ENCODE measurements at regions not wholly inside any gene's neighbourhood (a gene's known extent, or its start where the extent isn't known, plus 50 kb on each side); places are given as distances from the start of the nearest gene placed in this dataset.

GRCh38 chr5:57540823-57541222, 58.2 kb upstream of the ACTBL2 start:
- no peak for DNase-seq (ENCODE audit: low read depth)
- Histone ChIP-seq H3K27me3 (ENCODE audit: control insufficient read depth, insufficient read depth, low read length) (no peaks in the 10 kb centered on the region), H3K4me3 (ENCODE audit: low read depth, low read length) (no peak overlapping the region), H3K36me3 (ENCODE audit: control insufficient read depth, insufficient read depth, low read length) (no peaks in the 10 kb centered on the region)
- FAIRE-seq: no peak
- no peak for TF ChIP-seq CTCF (IDR thresholded peaks at IDR 0.05; ENCODE audit: insufficient read depth, low read length, severe bottlenecking)

GRCh38 chr5:57539281-57539701, 56.7 kb upstream of the ACTBL2 start:
- Histone ChIP-seq H3K27me3 (ENCODE audit: control insufficient read depth, insufficient read depth, low read length) (no peaks in the 10 kb centered on the region), H3K4me3 (ENCODE audit: low read depth, low read length) (no peak overlapping the region), H3K36me3 (ENCODE audit: control insufficient read depth, insufficient read depth, low read length) (no peaks in the 10 kb centered on the region)
- FAIRE-seq (no peak), DNase-seq (ENCODE audit: low read depth) (no peak)
- TF ChIP-seq CTCF (IDR thresholded peaks at IDR 0.05; ENCODE audit: insufficient read depth, low read length, severe bottlenecking): no peak

GRCh38 chr5:57538341-57538955, 55.8 kb upstream of the ACTBL2 start:
- no peak for FAIRE-seq
- DNase-seq (ENCODE audit: low read depth): peak; percentile 73
- H3K36me3 ChIP-seq (ENCODE audit: control insufficient read depth, insufficient read depth, low read length): no peaks in the 10 kb centered on the region
- no peak for TF ChIP-seq CTCF (IDR thresholded peaks at IDR 0.05; ENCODE audit: insufficient read depth, low read length, severe bottlenecking)
- no peaks in the 10 kb centered on the region for H3K27me3 ChIP-seq (ENCODE audit: control insufficient read depth, insufficient read depth, low read length)
- no peak overlapping the region for H3K4me3 ChIP-seq (ENCODE audit: low read depth, low read length)

GRCh38 chr5:57537811-57538210, 55.2 kb upstream of the ACTBL2 start:
- FAIRE-seq: no peak
- no peak for TF ChIP-seq CTCF (IDR thresholded peaks at IDR 0.05; ENCODE audit: insufficient read depth, low read length, severe bottlenecking)

GRCh38 chr5:57532513-57533497, 50.2 kb upstream of the ACTBL2 start:
- Histone ChIP-seq H3K36me3 (ENCODE audit: control insufficient read depth, insufficient read depth, low read length) (no peaks in the 10 kb centered on the region), H3K4me3 (ENCODE audit: low read depth, low read length) (no peak overlapping the region), H3K27me3 (ENCODE audit: control insufficient read depth, insufficient read depth, low read length) (no peaks in the 10 kb centered on the region)
- DNase-seq (ENCODE audit: low read depth): peak; percentile 68
- TF ChIP-seq CTCF (IDR thresholded peaks at IDR 0.05; ENCODE audit: insufficient read depth, low read length, severe bottlenecking): no peak
- FAIRE-seq: no peak

More at GRCh38 chr5:57537811-57538210, 55.2 kb upstream of the ACTBL2 start:
- no peak for DNase-seq (ENCODE audit: low read depth)
- H3K4me3 ChIP-seq (ENCODE audit: low read depth, low read length): no peak overlapping the region
- H3K36me3 ChIP-seq (ENCODE audit: control insufficient read depth, insufficient read depth, low read length): no peaks in the 10 kb centered on the region
- H3K27me3 ChIP-seq (ENCODE audit: control insufficient read depth, insufficient read depth, low read length): no peaks in the 10 kb centered on the region
